GM23248 (cell line): ENCODE measurements at regions not wholly inside any gene's neighbourhood (a gene's known extent, or its start where the extent isn't known, plus 50 kb on each side); places are given as distances from the start of the nearest gene placed in this dataset.

Experiments used
- DNase-seq: peaks from one replicate; pipeline ENCODE4 v3.0.0-alpha.2; 2015
- H2AFZ ChIP-seq: fragments of 200-600 bp; sonication (generic); 2 replicates; pipeline ENCODE4 v1.6.1; 2016; ENCODE audit warnings: antibody characterized with exemption
- H3F3A ChIP-seq: fragments of 200-600 bp; sonication (generic); 2 replicates; pipeline ENCODE4 v1.6.1; 2016; ENCODE audit warnings: mild to moderate bottlenecking, antibody characterized with exemption, mixed run types; ENCODE audit not compliant: insufficient read depth
- H3K27ac ChIP-seq: fragments of 200-600 bp; sonication (generic); 2 replicates; pipeline ENCODE4 v1.5.1; 2016; ENCODE audit warnings: mild to moderate bottlenecking
- H3K27me3 ChIP-seq: fragments of 200-600 bp; sonication (generic); replicated peaks from 2 replicates; pipeline ENCODE4 v1.6.1; 2016; ENCODE audit warnings: mild to moderate bottlenecking; ENCODE audit not compliant: insufficient read depth
- H3K36me3 ChIP-seq: fragments of 200-600 bp; sonication (generic); 2 replicates; pipeline ENCODE4 v1.6.1; 2016; ENCODE audit warnings: low read depth, mild to moderate bottlenecking
- H3K4me1 ChIP-seq: fragments of 200-600 bp; sonication (generic); 2 replicates; pipeline ENCODE4 v1.6.1; 2016; ENCODE audit warnings: mild to moderate bottlenecking; ENCODE audit not compliant: insufficient read depth
- H3K4me2 ChIP-seq: fragments of 200-600 bp; sonication (generic); one replicate; pipeline ENCODE4 v1.6.1; 2016; ENCODE audit warnings: mild to moderate bottlenecking; ENCODE audit not compliant: unreplicated experiment
- H3K4me3 ChIP-seq: fragments of 200-600 bp; sonication (generic); 2 replicates; pipeline ENCODE4 v1.5.1; 2016; ENCODE audit warnings: mild to moderate bottlenecking
- H3K79me2 ChIP-seq: fragments of 200-600 bp; sonication (generic); 2 replicates; pipeline ENCODE4 v1.6.1; 2016; ENCODE audit warnings: mild to moderate bottlenecking; ENCODE audit not compliant: insufficient read depth
- H3K9ac ChIP-seq: fragments of 200-600 bp; sonication (generic); 2 replicates; pipeline ENCODE4 v1.6.1; 2016; ENCODE audit warnings: mild to moderate bottlenecking
- H3K9me2 ChIP-seq: fragments of 200-600 bp; sonication (generic); 2 replicates; pipeline ENCODE4 v1.6.1; 2016; ENCODE audit warnings: mixed run types, mild to moderate bottlenecking, moderate library complexity; ENCODE audit not compliant: insufficient read depth
- H3K9me3 ChIP-seq: fragments of 200-600 bp; sonication (generic); one replicate; pipeline ENCODE4 v1.6.1; 2017; ENCODE audit warnings: low read depth
- H4K20me1 ChIP-seq: fragments of 200-600 bp; sonication (generic); 2 replicates; pipeline ENCODE4 v1.6.0; 2016; ENCODE audit not compliant: insufficient read depth
- EZH2 ChIP-seq: fragments of 200-600 bp; sonication (generic); IDR thresholded peaks from 2 replicates; pipeline ENCODE4 v1.6.1; 2018; ENCODE audit warnings: antibody characterized with exemption, mild to moderate bottlenecking; ENCODE audit not compliant: insufficient read depth, poor library complexity, severe bottlenecking
- EZH2phosphoT487 ChIP-seq: fragments of 200-600 bp; sonication (generic); IDR thresholded peaks from 2 replicates; pipeline ENCODE4 v1.6.1; 2018; ENCODE audit warnings: antibody characterized with exemption, moderate library complexity, mild to moderate bottlenecking, low read depth; ENCODE audit not compliant: insufficient read depth
- WGBS, 2 experiments: methylation state at CpG; one replicate each; pipeline ENCODE4 v1.1.6; 2015 to 2017; ENCODE audit warnings: low lambda C conversion rate in 2 of 2, low coverage in 1 of 2; ENCODE audit errors: missing lambda C conversion rate in 2 of 2; 5-methylcytosine and 5-hydroxymethylcytosine counted together
- in situ Hi-C: fragments of 300-500 bp; cut with MboI; formaldehyde crosslinking; loops from 2 replicates; pipeline ENCODE4 v1.15.0; 2020

DNA sequence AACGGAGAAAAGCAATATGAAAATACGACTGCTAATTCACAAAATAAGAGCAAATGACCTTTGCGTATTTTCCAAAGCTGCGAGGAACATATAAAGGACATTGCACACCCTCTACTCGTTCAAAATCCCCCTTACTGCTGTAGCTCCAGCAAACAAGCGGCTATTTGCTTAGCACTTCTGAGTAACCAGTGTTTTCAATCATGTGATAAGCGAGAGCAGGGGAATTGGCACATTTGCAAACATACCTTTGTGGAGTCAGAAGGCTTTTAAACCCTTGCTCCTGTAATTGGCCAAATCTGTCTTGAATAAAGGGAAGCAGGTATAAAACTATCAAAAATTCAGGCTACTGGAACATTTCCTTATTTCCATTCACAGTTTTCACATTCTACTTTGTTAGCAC is 610.2 kb downstream of the UBE2NL start:
- H3K27ac ChIP-seq = no peak overlapping the region
- no peaks in the 10 kb centered on the region for H4K20me1 ChIP-seq
- in situ Hi-C loops = no loop called here
- H3K36me3 ChIP-seq = no peaks in the 10 kb centered on the region
- no peaks in the 10 kb centered on the region for H3K79me2 ChIP-seq
- 24 to 40% methylated on average over 7 of the region's 7 CpGs for WGBS, 2 experiments
- H3K4me3 ChIP-seq = no peak overlapping the region
- no peak overlapping the region for H3K4me2 ChIP-seq
- H3K9ac ChIP-seq = no peak overlapping the region
- DNase-seq = no peak
- H2AFZ ChIP-seq = no peak overlapping the region
- no peaks in the 10 kb centered on the region for H3K9me3 ChIP-seq
- no peaks in the 10 kb centered on the region for H3K4me1 ChIP-seq
- no peaks in the 10 kb centered on the region for H3K27me3 ChIP-seq
- TF ChIP-seq EZH2 (no peak), EZH2phosphoT487 (no peak)
- H3F3A ChIP-seq = no peaks in the 10 kb centered on the region
- H3K9me2 ChIP-seq = no peaks in the 10 kb centered on the region

DNA sequence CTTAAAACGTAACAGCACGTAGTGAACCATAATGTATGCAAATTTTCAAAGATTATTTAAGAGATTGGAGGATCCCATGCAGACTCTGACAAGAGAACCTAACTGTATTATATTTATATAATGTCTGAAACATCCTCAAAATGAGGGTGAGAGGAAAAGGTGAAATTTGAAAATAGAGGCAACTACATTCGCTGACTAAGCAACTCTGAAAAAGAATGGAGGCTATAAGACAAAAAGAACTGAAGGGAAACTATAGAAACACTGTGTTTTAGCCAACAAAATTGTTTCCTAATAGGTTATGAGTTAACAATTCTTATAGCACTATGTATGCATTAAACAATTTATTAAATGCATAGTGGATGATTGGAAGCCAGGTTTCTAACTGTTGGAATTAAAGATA is 648.0 kb downstream of the UBE2NL start:
- Histone ChIP-seq H4K20me1 (no peaks in the 10 kb centered on the region), H3F3A (no peaks in the 10 kb centered on the region), H3K36me3 (no peaks in the 10 kb centered on the region), H3K4me2 (no peak overlapping the region), H3K27me3 (no peaks in the 10 kb centered on the region), H2AFZ (no peak overlapping the region), H3K79me2 (no peaks in the 10 kb centered on the region), H3K4me3 (no peak overlapping the region), H3K9me2 (no peaks in the 10 kb centered on the region), H3K4me1 (no peaks in the 10 kb centered on the region), H3K27ac (no peak overlapping the region), H3K9ac (no peak overlapping the region), H3K9me3 (no peaks in the 10 kb centered on the region)
- TF ChIP-seq EZH2phosphoT487 (no peak), EZH2 (no peak)
- 19 to 29% methylated on average over 3 of the region's 3 CpGs for WGBS, 2 experiments
- no peak for DNase-seq
- in situ Hi-C loops = no loop called here

DNA sequence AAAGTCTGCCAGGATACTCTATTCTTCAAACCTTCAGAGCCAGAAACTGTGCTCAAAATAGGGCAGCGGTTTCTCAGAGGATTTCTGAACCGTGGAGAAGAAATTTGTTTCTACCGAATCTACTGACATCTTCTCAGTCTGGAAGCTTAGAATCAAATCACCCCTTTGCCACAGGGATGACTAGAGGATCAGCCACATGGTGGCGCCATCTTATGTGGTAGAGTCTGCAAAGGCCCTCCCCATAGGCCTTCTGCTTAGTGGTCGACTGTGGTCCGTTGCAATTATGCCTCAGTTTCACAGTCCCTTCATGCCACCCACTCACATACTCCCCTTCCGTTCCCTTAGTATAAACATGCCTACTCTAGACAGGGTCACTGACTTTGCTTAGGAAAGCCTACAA is 680.7 kb upstream of the SPANXN1 start:
- no peaks in the 10 kb centered on the region for H3F3A ChIP-seq
- no peak overlapping the region for H2AFZ ChIP-seq
- H3K4me1 ChIP-seq = no peaks in the 10 kb centered on the region
- H3K9me2 ChIP-seq = no peaks in the 10 kb centered on the region
- no peak for DNase-seq
- WGBS, 2 experiments = 19 to 22% methylated on average over 7 of the region's 7 CpGs
- H3K4me2 ChIP-seq = no peak overlapping the region
- H3K27me3 ChIP-seq = no peaks in the 10 kb centered on the region
- in situ Hi-C loops = no loop called here
- H3K4me3 ChIP-seq = no peak overlapping the region
- H3K9me3 ChIP-seq = no peaks in the 10 kb centered on the region
- H3K36me3 ChIP-seq = no peaks in the 10 kb centered on the region
- no peak overlapping the region for H3K27ac ChIP-seq
- H3K9ac ChIP-seq = no peak overlapping the region
- no peaks in the 10 kb centered on the region for H3K79me2 ChIP-seq
- H4K20me1 ChIP-seq = no peaks in the 10 kb centered on the region
- TF ChIP-seq EZH2 (no peak), EZH2phosphoT487 (no peak)

DNA sequence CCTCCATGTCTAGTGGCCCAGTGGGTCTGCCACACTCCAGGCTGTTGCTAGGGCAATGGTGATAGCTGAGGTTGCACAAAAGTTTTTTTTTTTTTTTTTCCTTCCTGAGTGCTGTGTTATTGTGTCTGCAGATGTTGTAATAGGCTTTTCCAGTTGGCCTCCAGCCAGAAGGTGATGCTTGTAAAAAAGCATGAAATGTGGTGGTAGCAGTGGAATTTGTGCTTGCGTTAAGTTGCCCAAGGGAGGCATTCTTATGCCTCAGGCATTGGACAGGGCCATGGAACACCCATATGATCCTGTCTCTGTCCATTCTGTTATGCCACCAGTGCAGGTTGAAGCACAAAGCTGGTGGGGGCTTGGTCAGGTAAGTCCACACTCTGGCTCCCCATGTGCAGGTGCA is 660.5 kb upstream of the SPANXN1 start:
- Histone ChIP-seq H4K20me1 (no peaks in the 10 kb centered on the region), H3K4me3 (no peak overlapping the region), H3K79me2 (no peaks in the 10 kb centered on the region), H3K9me3 (no peaks in the 10 kb centered on the region), H3K27me3 (no peaks in the 10 kb centered on the region), H3K9ac (no peak overlapping the region), H3K27ac (no peak overlapping the region), H3K4me1 (no peaks in the 10 kb centered on the region), H3K36me3 (no peaks in the 10 kb centered on the region), H3K4me2 (no peak overlapping the region), H2AFZ (no peak overlapping the region), H3F3A (no peaks in the 10 kb centered on the region), H3K9me2 (no peaks in the 10 kb centered on the region)
- 30 to 40% methylated on average over 1 of the region's 1 CpG for WGBS, 2 experiments
- no peak for DNase-seq
- in situ Hi-C loops = no loop called here
- no peak for TF ChIP-seq EZH2
- no peak for TF ChIP-seq EZH2phosphoT487

DNA sequence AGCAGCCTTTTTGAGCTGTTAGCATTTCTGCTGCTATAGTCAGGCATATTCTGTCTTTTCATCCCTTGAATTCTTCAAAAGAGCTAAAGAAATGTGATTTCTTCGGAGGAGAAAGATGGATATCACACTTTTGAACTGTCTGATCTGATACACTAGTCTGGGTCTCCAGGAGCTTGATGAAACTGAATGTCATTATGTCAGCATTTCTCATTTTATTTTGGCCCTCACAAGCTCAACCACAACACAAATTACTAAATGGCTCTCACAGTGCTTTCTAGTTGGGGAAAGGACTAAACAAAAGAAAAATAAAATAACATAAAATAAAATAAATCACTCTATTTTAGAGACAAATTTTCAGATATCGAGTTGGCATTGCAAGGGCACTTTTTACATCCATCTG is 655.3 kb upstream of the SPANXN1 start:
- Histone ChIP-seq H2AFZ (no peak overlapping the region), H3K27ac (no peak overlapping the region), H3K79me2 (no peaks in the 10 kb centered on the region), H3K4me2 (no peak overlapping the region), H3K4me1 (no peaks in the 10 kb centered on the region), H3K36me3 (no peaks in the 10 kb centered on the region), H3K9ac (no peak overlapping the region), H3K9me2 (no peaks in the 10 kb centered on the region), H3K4me3 (no peak overlapping the region), H3F3A (no peaks in the 10 kb centered on the region), H4K20me1 (no peaks in the 10 kb centered on the region), H3K27me3 (no peaks in the 10 kb centered on the region), H3K9me3 (no peaks in the 10 kb centered on the region)
- 0 to 11% methylated on average over 1 to 2 of the region's 2 CpGs for WGBS, 2 experiments
- no peak for TF ChIP-seq EZH2
- no peak for TF ChIP-seq EZH2phosphoT487
- in situ Hi-C loops = no loop called here
- no peak for DNase-seq
